H1 (cell line): ENCODE measurements at regions not wholly inside any gene's neighbourhood (a gene's known extent, or its start where the extent isn't known, plus 50 kb on each side); places are given as distances from the start of the nearest gene placed in this dataset.

Experiments
- CTCF ChIA-PET: fragments of 300-600 bp; sonication (Branson Sonifier 250); formaldehyde crosslinking; loops from one replicate; lab custom pipeline; 2021; ENCODE audit not compliant: partially characterized antibody; lab: Charles Lee
- POLR2A ChIA-PET: fragments of 300-600 bp; sonication (Branson Sonifier 250); formaldehyde crosslinking; loops from one replicate; lab custom pipeline; 2021; ENCODE audit warnings: inconsistent platforms; ENCODE audit not compliant: partially characterized antibody; lab: Charles Lee
- DNase-seq, 2 experiments: peaks; one replicate each; pipeline versions ENCODE4 v3.0.0 to v3.0.0-alpha.2; 2010 to 2022; ENCODE audit warnings: low spot score in 2 of 2, low read depth in 1 of 2, mixed read lengths in 1 of 2
- FAIRE-seq: peaks from 2 replicates; lab custom pipeline; 2011; peaks lifted over from hg19 to GRCh38; lab: Jason Lieb, UNC
- H2AFZ ChIP-seq: 2 replicates; pipeline ENCODE4 v1.8.1; 2012; ENCODE audit warnings: low read length, inconsistent platforms
- H2AK5ac ChIP-seq: 2 replicates; pipeline ENCODE4 v1.6.1; 2013; ENCODE audit warnings: low read depth, low read length
- H2BK120ac ChIP-seq: replicated peaks from 2 replicates; pipeline ENCODE3; 2013; ENCODE audit warnings: low read depth, low read length, inconsistent platforms
- H2BK12ac ChIP-seq: 2 replicates; pipeline ENCODE4 v1.6.1; 2013; ENCODE audit warnings: low read depth, low read length
- H2BK15ac ChIP-seq: 2 replicates; pipeline ENCODE4 v1.6.1; 2013; ENCODE audit warnings: low read length
- H2BK20ac ChIP-seq: 2 replicates; pipeline ENCODE4 v1.6.1; 2013; ENCODE audit warnings: low read length
- H2BK5ac ChIP-seq: 2 replicates; pipeline ENCODE4 v1.6.1; 2013; ENCODE audit warnings: low read depth, low read length
- H3K14ac ChIP-seq: 2 replicates; pipeline ENCODE4 v1.6.1; 2013; ENCODE audit warnings: inconsistent platforms; ENCODE audit not compliant: insufficient read length
- H3K18ac ChIP-seq: 2 replicates; pipeline ENCODE4 v1.6.1; 2013; ENCODE audit warnings: low read length; ENCODE audit errors: extremely low read depth
- H3K23ac ChIP-seq: 2 replicates; pipeline ENCODE4 v1.6.1; 2013; ENCODE audit warnings: inconsistent platforms; ENCODE audit not compliant: insufficient read length
- H3K23me2 ChIP-seq: 2 replicates; pipeline ENCODE4 v1.6.1; 2013; ENCODE audit warnings: low read depth, low read length
- H3K27ac ChIP-seq: 2 replicates; pipeline ENCODE4 v1.6.1; 2011; ENCODE audit warnings: low read depth, low read length, inconsistent platforms
- H3K27me3 ChIP-seq, 4 experiments: replicated peaks in 1 of 4; 1 replicate in 1 of 4; 2 replicates in 3 of 4; pipeline versions ENCODE4 v1.6.1 to v1.8.1; 2011 to 2013; ENCODE audit warnings: low read length in 3 of 4, mild to moderate bottlenecking in 3 of 4, inconsistent platforms in 2 of 4, mixed read lengths in 2 of 4, moderate library complexity in 1 of 4; ENCODE audit not compliant: control insufficient read depth in 3 of 4, insufficient read depth in 3 of 4; ENCODE audit errors: extremely low read depth in 1 of 4
- H3K36me3 ChIP-seq, 4 experiments: 2 replicates each; pipeline versions ENCODE4 v1.6.1 to v1.8.1; 2011 to 2013; ENCODE audit warnings: mild to moderate bottlenecking in 4 of 4, low read length in 3 of 4, moderate library complexity in 2 of 4, control low read depth in 1 of 4, inconsistent platforms in 1 of 4; ENCODE audit not compliant: insufficient read depth in 4 of 4, control insufficient read depth in 2 of 4
- H3K4ac ChIP-seq: replicated peaks from 2 replicates; pipeline ENCODE3; 2013; ENCODE audit warnings: low read length, low read depth, mixed read lengths, inconsistent platforms; ENCODE audit not compliant: insufficient read length
- H3K4me1 ChIP-seq, 4 experiments: replicated peaks in 1 of 4; 1 replicate in 1 of 4; 2 replicates in 3 of 4; pipeline versions ENCODE4 v1.6.1 to v1.8.1; 2011 to 2013; ENCODE audit warnings: low read length in 3 of 4, inconsistent platforms in 2 of 4, mixed read lengths in 1 of 4; ENCODE audit not compliant: insufficient read depth in 4 of 4, control insufficient read depth in 3 of 4
- H3K4me2 ChIP-seq, 2 experiments: 2 replicates each; pipeline versions ENCODE4 v1.6.1 to v1.8.1; 2011 to 2013; ENCODE audit warnings: low read depth in 2 of 2, low read length in 2 of 2, control low read depth in 1 of 2, inconsistent platforms in 1 of 2, mild to moderate bottlenecking in 1 of 2; ENCODE audit not compliant: insufficient read depth in 1 of 2
- H3K4me3 ChIP-seq, 4 experiments: fragments of 200-600, 300-600 bp in 1 of 4; sonication (generic), shearing (Covaris generic), sonication (Bioruptor Twin) in 1 of 4; 2 replicates each; pipeline versions ENCODE4 v1.5.1 to v1.8.1; 2011 to 2016; ENCODE audit warnings: low read length in 4 of 4, low read depth in 3 of 4, control low read depth in 2 of 4, inconsistent platforms in 2 of 4, mild to moderate bottlenecking in 2 of 4, mixed read lengths in 1 of 4, moderate library complexity in 1 of 4; ENCODE audit not compliant: insufficient read depth in 2 of 4; ENCODE audit errors: extremely low read depth in 1 of 4
- H3K56ac ChIP-seq: replicated peaks from 2 replicates; pipeline ENCODE3; 2013; ENCODE audit warnings: low read depth, mild to moderate bottlenecking, mixed read lengths, low read length, inconsistent platforms; ENCODE audit not compliant: insufficient read length
- H3K79me1 ChIP-seq: 2 replicates; pipeline ENCODE4 v1.6.1; 2013; ENCODE audit warnings: low read depth, low read length, control low read depth
- H3K79me2 ChIP-seq, 2 experiments: 2 replicates each; pipeline versions ENCODE4 v1.6.1 to v1.8.1; 2012 to 2013; ENCODE audit warnings: low read length in 2 of 2, mild to moderate bottlenecking in 2 of 2, inconsistent platforms in 1 of 2; ENCODE audit not compliant: insufficient read depth in 2 of 2, control insufficient read depth in 1 of 2
- H3K9ac ChIP-seq, 4 experiments: replicated peaks in 1 of 4; 1 replicate in 1 of 4; 2 replicates in 3 of 4; pipeline versions ENCODE4 v1.6.1 to v1.8.1; 2011 to 2013; ENCODE audit warnings: low read depth in 3 of 4, low read length in 3 of 4, control low read depth in 2 of 4, mild to moderate bottlenecking in 2 of 4, moderate library complexity in 2 of 4, inconsistent platforms in 1 of 4; ENCODE audit errors: extremely low read depth in 1 of 4
- H3K9me3 ChIP-seq, 2 experiments: 2 replicates each; pipeline versions ENCODE4 v1.6.1 to v1.8.1; 2012 to 2013; ENCODE audit warnings: mild to moderate bottlenecking in 2 of 2, moderate library complexity in 2 of 2, control low read depth in 1 of 2, inconsistent platforms in 1 of 2, low read depth in 1 of 2, low read length in 1 of 2, mixed read lengths in 1 of 2; ENCODE audit not compliant: insufficient read depth in 2 of 2
- H4K20me1 ChIP-seq, 2 experiments: replicated peaks in 1 of 2; 2 replicates each; pipeline versions ENCODE3 to v1.8.1; 2011 to 2013; ENCODE audit warnings: inconsistent platforms in 2 of 2, low read length in 2 of 2, mild to moderate bottlenecking in 1 of 2; ENCODE audit not compliant: insufficient read depth in 2 of 2, control insufficient read depth in 1 of 2
- H4K5ac ChIP-seq: 2 replicates; pipeline ENCODE4 v1.6.1; 2013; ENCODE audit warnings: low read length, low read depth, mixed read lengths, inconsistent platforms; ENCODE audit not compliant: insufficient read length
- H4K8ac ChIP-seq: 2 replicates; pipeline ENCODE4 v1.8.0; 2013; ENCODE audit warnings: mild to moderate bottlenecking, moderate library complexity, low read length, inconsistent platforms; ENCODE audit not compliant: insufficient read depth; ENCODE audit errors: extremely low read depth
- H4K91ac ChIP-seq: replicated peaks from 2 replicates; pipeline ENCODE3; 2013; ENCODE audit warnings: low read length, mixed read lengths, inconsistent platforms; ENCODE audit not compliant: insufficient read length
- FOSL1 ChIP-seq: IDR thresholded peaks from 2 replicates; pipeline ENCODE4 v1.6.1; 2011; ENCODE audit warnings: mild to moderate bottlenecking, low read depth, low read length, moderate library complexity; ENCODE audit not compliant: insufficient read depth
- HDAC2 ChIP-seq, 2 experiments: fragments of 300-600 bp in 1 of 2; sonication (generic) in 1 of 2; IDR thresholded peaks; 2 replicates each; pipeline ENCODE4 v1.6.1; 2011 to 2012; ENCODE audit warnings: low read depth in 2 of 2, low read length in 2 of 2, mild to moderate bottlenecking in 2 of 2, moderate library complexity in 2 of 2, borderline replicate concordance in 1 of 2, inconsistent platforms in 1 of 2
- RFX5 ChIP-seq: IDR thresholded peaks from 2 replicates; pipeline ENCODE4 v1.6.1; 2011; ENCODE audit warnings: low read depth, low read length, improper control_type of control experiment, borderline replicate concordance
- SP4 ChIP-seq: IDR thresholded peaks from 2 replicates; pipeline ENCODE4 v1.6.1; 2012; ENCODE audit warnings: low read length, inconsistent platforms
- WGBS, 2 experiments: shearing (Covaris generic) in 1 of 2; methylation state at CpG; one replicate each; pipeline versions ENCODE4 v1.1.6 to v1.1.7; 2013 to 2015; ENCODE audit warnings: low lambda C conversion rate in 2 of 2, mixed read lengths in 2 of 2, inconsistent platforms in 1 of 2, low coverage in 1 of 2, missing lambda C conversion rate in 1 of 2; ENCODE audit not compliant: insufficient replicate concordance in 2 of 2, insufficient coverage in 1 of 2, insufficient read length in 1 of 2; ENCODE audit errors: extremely low coverage in 1 of 2, missing lambda C conversion rate in 1 of 2; 5-methylcytosine and 5-hydroxymethylcytosine counted together
- TF ChIP-seq, protein P1 (sequence below): IDR thresholded peaks from 2 replicates; pipeline ENCODE4 v1.6.1; 2012; ENCODE audit warnings: inconsistent platforms
- TF ChIP-seq, protein P2 (sequence below), 3 experiments: IDR thresholded peaks; 1 replicate in 2 of 3; 2 replicates in 1 of 3; pipeline versions ENCODE4 v1.5.1 to v1.6.1; 2011; ENCODE audit warnings: low read length in 3 of 3, mild to moderate bottlenecking in 3 of 3, inconsistent platforms in 2 of 3, low read depth in 1 of 3, moderate library complexity in 1 of 3; ENCODE audit not compliant: insufficient read depth in 1 of 3; ENCODE audit errors: control extremely low read depth in 1 of 3

DNA sequence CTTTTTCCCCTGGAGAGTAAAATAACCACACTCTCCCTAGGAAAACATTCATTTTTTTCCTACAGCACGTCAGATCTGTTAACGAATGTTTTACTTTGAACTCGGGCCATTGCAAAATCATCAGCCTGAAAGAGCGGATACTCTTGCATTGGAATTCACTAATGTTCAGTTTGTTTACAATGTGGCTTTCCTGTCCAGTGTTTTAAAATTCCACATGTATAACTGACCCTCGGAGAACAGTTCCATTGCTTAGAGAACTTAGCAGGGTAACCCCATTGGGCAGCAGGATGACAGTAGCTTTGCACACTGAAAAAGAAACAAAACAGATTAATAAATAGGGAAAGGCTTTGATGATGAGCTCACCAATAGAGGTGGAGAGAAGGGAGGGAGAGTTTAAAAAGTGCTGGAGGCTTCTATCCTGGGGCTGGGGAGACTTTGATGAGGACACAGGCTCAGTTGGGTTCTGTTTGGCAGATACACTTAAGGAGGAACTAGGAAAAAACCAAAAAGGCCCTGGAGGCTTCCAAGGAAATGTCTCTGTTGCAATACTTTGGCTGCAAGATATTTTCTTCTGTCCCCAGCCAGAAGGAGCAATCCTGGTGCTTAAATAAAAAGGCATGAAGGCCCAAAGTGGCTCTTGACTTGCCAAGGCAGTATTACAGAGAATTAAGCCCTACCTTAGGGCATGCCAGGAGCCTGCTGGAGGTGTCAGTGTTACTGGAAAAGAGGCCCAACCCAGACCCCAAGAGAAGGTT, 143.1 kb downstream of the ARSF start:
- Histone ChIP-seq H3K14ac (no peak overlapping the region), H2AK5ac (no peak overlapping the region), H3K27ac (no peak overlapping the region), H3K79me2 (no peaks in the 10 kb centered on the region), H2BK5ac (no peak overlapping the region), H3K79me1 (no peaks in the 10 kb centered on the region), H3K9me3 (no peaks in the 10 kb centered on the region), H2BK20ac (no peak overlapping the region), H4K20me1 (no peaks in the 10 kb centered on the region), H2AFZ (no peak overlapping the region), H4K8ac (no peak overlapping the region), H3K18ac (no peak overlapping the region), H2BK12ac (no peak overlapping the region), H3K9ac (no peak overlapping the region), H3K27me3 (no peaks in the 10 kb centered on the region), H3K4me2 (no peak overlapping the region), H3K23me2 (no peaks in the 10 kb centered on the region), H3K36me3 (no peaks in the 10 kb centered on the region), H3K4me3 (no peak overlapping the region), H2BK15ac (no peak overlapping the region), H3K4ac (no peak overlapping the region), H3K23ac (no peak overlapping the region), H3K56ac (no peak overlapping the region), H4K91ac (no peak overlapping the region), H3K4me1 (no peaks in the 10 kb centered on the region; a peak in 1 of 7 replicates), H4K5ac (no peak overlapping the region), H2BK120ac (no peak overlapping the region)
- DNase-seq = no peak
- TF ChIP-seq, protein P1, sequence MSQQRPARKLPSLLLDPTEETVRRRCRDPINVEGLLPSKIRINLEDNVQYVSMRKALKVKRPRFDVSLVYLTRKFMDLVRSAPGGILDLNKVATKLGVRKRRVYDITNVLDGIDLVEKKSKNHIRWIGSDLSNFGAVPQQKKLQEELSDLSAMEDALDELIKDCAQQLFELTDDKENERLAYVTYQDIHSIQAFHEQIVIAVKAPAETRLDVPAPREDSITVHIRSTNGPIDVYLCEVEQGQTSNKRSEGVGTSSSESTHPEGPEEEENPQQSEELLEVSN = no peak
- TF ChIP-seq RFX5 (no peak), SP4 (no peak), HDAC2 (IDR thresholded peaks at IDR 0.05; ENCODE audit: borderline replicate concordance in 1 of 2, low read depth in 2 of 2, low read length in 2 of 2) (no peak), FOSL1 (no peak)
- TF ChIP-seq, protein P2, sequence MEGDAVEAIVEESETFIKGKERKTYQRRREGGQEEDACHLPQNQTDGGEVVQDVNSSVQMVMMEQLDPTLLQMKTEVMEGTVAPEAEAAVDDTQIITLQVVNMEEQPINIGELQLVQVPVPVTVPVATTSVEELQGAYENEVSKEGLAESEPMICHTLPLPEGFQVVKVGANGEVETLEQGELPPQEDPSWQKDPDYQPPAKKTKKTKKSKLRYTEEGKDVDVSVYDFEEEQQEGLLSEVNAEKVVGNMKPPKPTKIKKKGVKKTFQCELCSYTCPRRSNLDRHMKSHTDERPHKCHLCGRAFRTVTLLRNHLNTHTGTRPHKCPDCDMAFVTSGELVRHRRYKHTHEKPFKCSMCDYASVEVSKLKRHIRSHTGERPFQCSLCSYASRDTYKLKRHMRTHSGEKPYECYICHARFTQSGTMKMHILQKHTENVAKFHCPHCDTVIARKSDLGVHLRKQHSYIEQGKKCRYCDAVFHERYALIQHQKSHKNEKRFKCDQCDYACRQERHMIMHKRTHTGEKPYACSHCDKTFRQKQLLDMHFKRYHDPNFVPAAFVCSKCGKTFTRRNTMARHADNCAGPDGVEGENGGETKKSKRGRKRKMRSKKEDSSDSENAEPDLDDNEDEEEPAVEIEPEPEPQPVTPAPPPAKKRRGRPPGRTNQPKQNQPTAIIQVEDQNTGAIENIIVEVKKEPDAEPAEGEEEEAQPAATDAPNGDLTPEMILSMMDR (IDR thresholded peaks at IDR 0.05; ENCODE audit: control extremely low read depth in 1 of 3, insufficient read depth in 1 of 3, low read depth in 1 of 3, low read length in 3 of 3) = no peak
- no peak for FAIRE-seq
- 76% methylated on average over 5 of the region's 5 CpGs; no CpG with 5 or more reads in 1 of the 2 experiments for WGBS, 2 experiments
- ChIA-PET CTCF (no interaction called here), POLR2A (no interaction called here)
